HG02763 (cell line): ENCODE measurements at regions not wholly inside any gene's neighbourhood (a gene's known extent, or its start where the extent isn't known, plus 50 kb on each side); places are given as distances from the start of the nearest gene placed in this dataset.

Experiments used
- ATAC-seq: cut with Tn5 transposase; IDR thresholded peaks from one replicate; pipeline ENCODE4 v1.9.1; 2021; ENCODE audit warnings: mild to moderate bottlenecking, moderate library complexity; ENCODE audit not compliant: unreplicated experiment

GRCh38 chr20:17858450-17859001, 110.1 kb downstream of the SNX5 start:
- no peak for ATAC-seq

GRCh38 chr20:17857639-17858449, 110.8 kb downstream of the SNX5 start:
- no peak for ATAC-seq

- no peak for ATAC-seq
These were observed 111.6 kb downstream of the SNX5 start for GRCh38 chr20:17856837-17857605.

- ATAC-seq: peak; percentile 85
These were observed 112.5 kb downstream of the SNX5 start for GRCh38 chr20:17856024-17856564.

- ATAC-seq: no peak
These were observed 114.2 kb downstream of the SNX5 start for GRCh38 chr20:17854307-17854903.

GRCh38 chr20:17852323-17852722, 116.3 kb downstream of the SNX5 start:
- ATAC-seq: no peak

- ATAC-seq: no peak
These were observed 117.9 kb downstream of the SNX5 start for GRCh38 chr20:17850684-17851026.

- no peak for ATAC-seq
These were observed 118.5 kb downstream of the SNX5 start for GRCh38 chr20:17849901-17850683.

GRCh38 chr20:17849138-17849900, 119.3 kb downstream of the SNX5 start:
- ATAC-seq: no peak

- peak; percentile 52 for ATAC-seq
These were observed 120.1 kb downstream of the SNX5 start for GRCh38 chr20:17848249-17849048.

GRCh38 chr20:17845701-17846475, 122.7 kb downstream of the SNX5 start:
- ATAC-seq: no peak

GRCh38 chr20:17844549-17845298, 123.9 kb downstream of the SNX5 start:
- no peak for ATAC-seq

GRCh38 chr20:17844133-17844429, 124.5 kb downstream of the SNX5 start:
- no peak for ATAC-seq

- ATAC-seq: no peak
These were observed 125.1 kb downstream of the SNX5 start for GRCh38 chr20:17843246-17844132.

- no peak for ATAC-seq
These were observed 126.8 kb downstream of the SNX5 start for GRCh38 chr20:17841751-17842215.

GRCh38 chr20:17840423-17840822, 128.2 kb downstream of the SNX5 start:
- no peak for ATAC-seq

GRCh38 chr20:17838921-17839320, 129.7 kb downstream of the SNX5 start:
- ATAC-seq: no peak
